CD4-positive, alpha-beta T cell treated with Interleukin-10 for 1 hour (primary cell): ENCODE measurements at regions not wholly inside any gene's neighbourhood (a gene's known extent, or its start where the extent isn't known, plus 50 kb on each side); places are given as distances from the start of the nearest gene placed in this dataset.

ENCODE experiments used
- DNase-seq: peaks from one replicate; pipeline ENCODE4 v3.0.0-alpha.2; 2020

DNA sequence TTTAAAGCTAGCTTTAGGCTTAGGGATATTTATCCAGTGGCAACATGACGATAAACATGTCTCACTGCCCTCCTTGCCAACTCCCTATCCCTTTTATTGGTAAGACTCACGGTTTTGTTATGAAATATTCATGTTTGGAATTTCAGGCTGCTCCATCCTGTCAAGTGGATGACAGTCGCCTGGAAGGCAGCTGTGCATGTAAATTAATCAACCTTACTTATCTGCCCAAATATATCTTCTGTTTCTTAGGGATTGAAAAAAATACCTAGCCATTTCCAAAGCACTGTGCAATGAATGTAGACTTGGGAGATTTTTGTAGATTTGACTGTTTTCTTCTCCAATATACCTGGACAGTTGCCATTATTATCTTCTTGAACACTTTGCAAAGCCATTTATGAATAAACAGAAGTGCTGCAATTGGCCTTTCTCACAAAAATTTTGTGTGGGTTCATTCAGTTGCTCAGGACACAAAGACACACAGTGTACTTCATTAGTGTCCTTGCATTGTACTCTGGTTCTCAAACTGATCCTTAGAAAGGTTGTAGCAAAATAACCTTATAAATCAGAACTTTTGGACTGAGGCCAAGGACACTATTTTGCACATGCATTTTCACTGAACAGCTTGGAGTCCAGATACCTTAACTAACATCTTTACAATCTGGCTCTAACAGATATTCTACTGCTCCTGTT lies 889.4 kb upstream of the SEMA6A start:
- no peak for DNase-seq

GRCh38 chr5:117461966-117462365 lies 887.3 kb upstream of the SEMA6A start:
- DNase-seq, result no peak

DNA sequence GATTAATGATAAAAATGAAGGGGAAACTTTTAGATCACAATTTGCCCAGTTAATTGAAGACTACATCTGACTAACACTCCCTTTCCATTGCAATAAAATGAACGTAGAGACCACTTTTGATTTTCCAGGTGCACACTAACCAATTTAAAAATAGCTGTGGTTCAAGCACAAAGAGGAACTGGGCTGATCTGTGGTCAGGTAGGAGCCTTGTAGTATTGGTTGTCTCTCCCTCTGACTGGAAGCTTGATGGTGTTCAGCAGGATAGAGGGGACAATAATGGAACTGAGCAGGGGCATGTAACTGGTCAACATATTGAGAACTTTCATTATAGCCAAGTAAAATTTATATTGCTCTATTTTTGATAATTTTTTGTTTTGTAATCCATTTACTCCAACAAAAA lies 886.8 kb upstream of the SEMA6A start:
- no peak for DNase-seq

- DNase-seq, result no peak
These were observed 883.0 kb upstream of the SEMA6A start for GRCh38 chr5:117457656-117458055.

- no peak for DNase-seq
These were observed 882.3 kb upstream of the SEMA6A start for GRCh38 chr5:117456866-117457470.

DNA sequence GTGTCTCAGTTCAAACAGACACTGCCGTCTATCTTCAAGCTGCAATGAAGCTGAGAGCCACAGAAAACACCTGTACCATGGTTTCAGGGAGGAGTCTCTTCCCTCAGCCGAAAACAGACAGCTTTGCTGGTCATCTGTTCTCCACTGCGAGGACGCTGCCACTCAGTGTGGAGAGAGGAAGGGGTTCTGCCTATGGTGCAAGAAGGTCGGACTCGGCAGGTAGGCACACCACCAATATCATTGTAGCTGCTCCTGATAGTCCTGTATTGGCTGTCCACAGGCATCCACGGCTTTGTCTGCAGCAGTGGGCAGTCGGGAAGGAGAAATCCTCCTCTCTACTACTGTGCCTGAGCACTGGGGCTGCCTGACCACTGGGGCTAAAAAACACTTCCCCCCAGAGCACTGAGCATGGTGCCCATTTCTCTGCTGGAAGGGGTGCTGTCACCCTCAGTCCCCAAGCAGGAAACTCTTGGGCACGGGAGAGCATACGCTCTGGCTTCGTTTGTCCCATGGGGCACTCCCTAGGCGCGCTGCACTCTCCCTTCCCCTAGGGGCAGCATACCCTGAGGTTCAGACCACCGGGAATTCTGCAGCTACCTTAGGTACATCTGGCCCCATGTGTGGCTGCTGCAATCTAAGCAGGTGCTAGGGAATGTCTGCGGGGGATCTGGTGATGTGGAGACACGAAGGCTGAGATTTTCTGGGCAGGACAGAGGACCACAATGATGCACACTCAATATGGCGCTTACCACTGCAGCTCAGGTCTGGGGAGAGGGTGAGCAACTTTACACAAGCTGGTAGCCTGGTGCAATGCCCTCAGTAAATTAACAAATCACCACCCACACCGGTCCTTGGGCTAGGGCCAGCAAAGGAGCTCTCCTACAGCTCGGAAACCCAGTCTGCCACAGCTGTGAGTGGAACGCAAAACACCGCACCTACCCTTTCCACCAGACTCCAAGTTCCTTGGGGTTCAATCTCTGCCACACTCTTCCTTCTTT lies 880.9 kb upstream of the SEMA6A start:
- DNase-seq, result no peak

- DNase-seq, result peak; percentile 57
These were observed 880.1 kb upstream of the SEMA6A start for GRCh38 chr5:117454716-117455212.

- DNase-seq, result no peak
These were observed 862.2 kb upstream of the SEMA6A start for GRCh38 chr5:117436846-117437245.

- no peak for DNase-seq
These were observed 860.6 kb upstream of the SEMA6A start for GRCh38 chr5:117435203-117435602.

DNA sequence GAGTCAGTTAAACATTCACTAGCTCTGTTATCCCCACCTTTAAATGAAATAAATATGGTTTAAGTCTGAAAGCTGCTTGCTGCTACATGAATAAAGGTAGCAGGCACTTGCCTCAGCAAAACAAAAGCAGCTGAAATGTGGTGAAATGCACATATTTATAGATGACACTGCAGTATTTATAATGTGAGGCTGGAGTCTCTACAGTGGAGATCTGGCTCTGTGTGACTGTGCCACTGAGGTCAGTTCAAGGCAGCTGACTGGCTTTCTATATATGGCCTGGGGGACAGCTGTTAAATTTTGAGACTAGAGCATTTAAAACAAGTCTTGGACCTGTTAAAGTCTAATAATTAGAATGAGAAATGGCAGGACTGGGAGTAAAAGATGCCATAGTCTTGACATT lies 859.6 kb upstream of the SEMA6A start:
- DNase-seq, result no peak

GRCh38 chr5:117433818-117434217 lies 859.2 kb upstream of the SEMA6A start:
- DNase-seq, result no peak

DNA sequence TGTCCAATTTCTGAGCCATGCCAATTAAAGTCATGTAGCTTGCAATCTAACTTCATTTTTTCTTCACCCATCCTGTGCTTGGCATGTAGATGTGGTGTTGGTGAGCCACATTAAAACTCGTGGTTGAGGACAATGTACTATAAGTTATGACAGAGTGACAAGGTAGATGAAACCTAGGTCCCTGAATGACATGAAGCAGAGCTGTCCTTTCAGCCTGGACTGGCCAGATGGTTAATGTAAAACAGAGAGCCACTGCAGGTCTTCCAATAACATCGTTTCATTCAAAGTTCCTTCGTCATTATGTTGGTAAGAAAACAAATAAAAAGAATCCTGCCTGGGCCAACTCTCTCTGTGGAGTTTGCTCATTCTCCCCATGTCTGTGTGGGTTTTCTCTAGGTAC lies 856.5 kb upstream of the SEMA6A start:
- no peak for DNase-seq

DNA sequence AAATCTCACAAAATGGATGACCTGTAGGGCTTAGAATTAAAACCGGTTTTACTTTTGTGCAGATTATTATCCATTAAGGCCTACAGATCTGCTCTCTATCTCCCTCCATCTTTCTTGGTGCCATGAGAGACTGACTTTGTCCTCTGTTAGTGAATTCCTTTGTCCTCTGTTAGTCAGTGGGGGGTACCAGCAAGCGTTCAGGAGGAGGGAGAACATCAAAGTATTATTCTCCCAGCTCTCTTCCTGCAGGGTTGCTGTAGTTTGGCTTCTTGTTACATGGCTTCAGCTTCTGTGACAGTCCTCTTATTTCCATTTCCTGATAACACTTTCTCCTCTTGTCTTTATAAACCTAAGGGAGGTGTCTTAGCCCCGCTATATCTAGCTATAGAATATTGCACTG lies 850.5 kb upstream of the SEMA6A start:
- no peak for DNase-seq

GRCh38 chr5:117424559-117424958 lies 849.9 kb upstream of the SEMA6A start:
- DNase-seq, result no peak

GRCh38 chr5:117417501-117417900 lies 842.9 kb upstream of the SEMA6A start:
- no peak for DNase-seq

DNA sequence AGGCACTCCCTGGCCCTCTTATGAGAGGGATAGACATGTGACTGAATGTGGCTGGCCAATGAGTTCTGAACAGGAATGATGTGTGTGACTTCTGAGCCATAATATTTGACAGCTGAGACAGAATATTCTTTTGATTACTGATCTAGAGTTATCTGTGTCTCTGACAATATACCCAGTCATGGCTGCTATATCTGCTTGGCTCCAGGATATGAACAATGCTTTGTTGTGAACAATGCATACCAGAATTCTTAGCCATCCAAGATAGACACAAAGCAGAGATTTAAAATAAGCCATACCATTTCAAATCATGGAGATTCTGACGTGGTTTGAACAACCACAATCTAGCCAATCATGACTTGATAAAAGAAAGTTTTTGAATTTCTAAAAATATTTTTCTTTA lies 840.3 kb upstream of the SEMA6A start:
- no peak for DNase-seq

DNA sequence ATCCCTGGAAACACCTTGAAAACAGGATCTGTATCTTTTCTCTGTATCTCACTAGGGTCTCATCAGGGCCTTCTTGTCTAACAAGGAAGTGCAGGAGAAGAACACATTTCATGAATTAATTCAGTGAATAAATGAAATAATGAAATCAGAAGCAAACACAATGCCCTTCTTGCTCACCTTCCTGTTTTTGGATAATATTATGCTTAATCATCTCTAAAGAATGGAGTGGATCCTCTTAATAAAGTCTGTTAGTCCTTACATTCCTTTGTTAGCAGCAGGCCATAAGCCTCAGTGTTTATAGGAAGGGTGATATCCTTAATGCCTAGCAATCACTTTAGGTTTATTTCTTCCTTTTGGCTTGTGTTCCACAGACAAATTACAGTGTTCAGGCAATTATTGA lies 837.1 kb upstream of the SEMA6A start:
- no peak for DNase-seq

DNA sequence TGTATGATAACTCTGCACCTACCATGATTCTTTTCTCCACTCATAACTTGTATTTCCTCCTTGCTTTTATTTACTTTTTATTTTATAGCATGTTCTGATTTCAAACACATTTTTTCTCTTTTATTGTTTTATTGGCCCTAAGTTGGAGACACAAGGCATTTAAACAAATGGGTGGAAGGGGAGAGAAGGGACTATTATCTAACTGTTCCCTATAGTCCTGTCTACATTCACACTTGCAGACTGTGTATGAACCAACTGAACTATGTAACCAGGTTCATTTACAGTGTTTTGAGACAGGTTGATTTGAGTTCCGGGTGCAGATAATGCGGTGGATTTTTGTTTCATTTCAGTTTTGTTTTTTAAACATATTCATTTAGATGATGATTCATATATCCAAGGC lies 830.6 kb upstream of the SEMA6A start:
- no peak for DNase-seq

DNA sequence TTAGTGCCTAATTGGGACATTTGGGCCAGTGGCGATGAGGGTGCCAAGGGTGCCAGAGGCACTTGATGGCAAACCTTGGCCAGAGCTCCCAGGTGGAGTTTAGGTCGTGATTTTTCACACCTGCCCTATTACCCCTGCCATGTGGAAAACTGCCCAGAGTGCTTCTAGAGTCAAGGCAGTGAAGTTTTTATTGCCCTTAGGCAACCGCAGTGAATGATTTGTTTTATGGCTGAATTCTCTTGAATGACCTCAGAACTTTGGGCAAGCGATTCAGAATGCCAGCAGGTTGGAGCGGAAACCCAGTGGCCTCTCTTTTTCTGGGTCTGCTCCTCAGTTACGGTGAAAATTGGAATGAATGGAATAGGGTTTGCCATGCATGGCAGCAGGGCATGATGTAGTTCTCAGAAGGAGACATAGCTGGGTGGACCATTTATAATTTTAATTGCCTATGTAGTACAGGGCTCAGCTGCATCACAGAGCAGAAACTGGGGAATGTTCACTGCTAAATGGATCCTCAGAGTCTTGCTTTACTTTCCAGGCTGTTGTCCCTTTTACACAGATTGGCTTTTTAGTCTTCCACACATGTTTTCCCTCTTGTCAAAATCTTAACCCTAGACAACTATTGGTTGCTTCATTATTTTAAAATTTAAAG lies 820.0 kb upstream of the SEMA6A start:
- no peak for DNase-seq

GRCh38 chr5:117393125-117393524 lies 818.5 kb upstream of the SEMA6A start:
- no peak for DNase-seq

DNA sequence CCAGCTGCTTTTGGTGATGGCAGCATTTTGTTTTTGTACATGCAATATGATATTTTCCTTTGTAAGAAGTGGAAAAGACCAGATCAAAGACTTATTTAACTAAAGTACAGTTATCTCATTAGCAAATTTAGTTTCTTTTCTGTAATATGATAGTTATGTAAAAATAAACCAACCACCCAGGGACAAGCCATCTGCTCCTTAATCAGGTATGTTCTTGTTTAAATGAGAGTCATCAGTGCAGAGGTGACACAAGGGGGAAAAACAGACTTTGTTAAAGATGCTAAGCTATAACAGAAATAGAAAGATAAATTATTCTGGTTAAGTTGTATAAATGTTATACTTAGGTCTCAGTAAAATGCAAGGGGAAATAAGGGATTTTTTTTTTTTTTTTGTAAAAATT lies 805.7 kb upstream of the SEMA6A start:
- DNase-seq, result no peak

GRCh38 chr5:117379521-117379920 lies 804.9 kb upstream of the SEMA6A start:
- no peak for DNase-seq

DNA sequence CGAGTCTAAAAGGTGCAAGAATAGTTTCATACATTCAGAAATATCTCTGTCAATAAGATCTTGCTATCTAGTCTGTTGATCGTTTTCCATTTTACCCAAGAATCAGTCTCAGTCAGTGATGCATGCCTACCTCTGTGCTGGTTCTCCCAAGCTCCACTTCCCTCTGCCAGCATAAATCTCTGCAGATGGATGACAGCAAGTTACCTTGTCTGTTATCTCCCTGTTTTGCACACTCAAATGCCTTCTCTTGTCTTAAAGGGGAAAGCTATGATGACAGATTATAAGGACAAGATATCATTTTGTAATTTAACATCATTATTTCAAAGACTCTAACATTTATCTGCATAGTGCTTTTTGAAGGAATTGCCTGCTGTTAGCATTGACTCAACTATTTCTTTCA lies 802.1 kb upstream of the SEMA6A start:
- no peak for DNase-seq
